Subcutaneous abdominal adipose tissue (tissue), 5 donors: ENCODE measurements at regions not wholly inside any gene's neighbourhood (a gene's known extent, or its start where the extent isn't known, plus 50 kb on each side); places are given as distances from the start of the nearest gene placed in this dataset.

Source experiments
- H3K27ac ChIP-seq: one replicate; pipeline ENCODE4 v1.7.0; 2013; ENCODE audit warnings: low read depth, mild to moderate bottlenecking, inconsistent platforms, low read length, moderate library complexity
- H3K27me3 ChIP-seq, 5 donors: one replicate each; pipeline ENCODE4 v1.7.0; 2013; ENCODE audit warnings: low read length in 5 of 5, inconsistent platforms in 1 of 5; ENCODE audit not compliant: control insufficient read depth in 5 of 5, insufficient read depth in 4 of 5
- H3K36me3 ChIP-seq, 5 donors: one replicate each; pipeline ENCODE4 v1.7.0; 2013; ENCODE audit warnings: low read length in 5 of 5; ENCODE audit not compliant: control insufficient read depth in 5 of 5, insufficient read depth in 5 of 5
- H3K4me1 ChIP-seq, 5 donors: one replicate each; pipeline ENCODE4 v1.7.0; 2013; ENCODE audit warnings: low read length in 5 of 5, mild to moderate bottlenecking in 3 of 5, moderate library complexity in 1 of 5; ENCODE audit not compliant: control insufficient read depth in 5 of 5, insufficient read depth in 5 of 5
- H3K4me3 ChIP-seq, 5 donors: one replicate each; pipeline ENCODE4 v1.7.0; 2013; ENCODE audit warnings: low read length in 5 of 5, low read depth in 1 of 5
- H3K9ac ChIP-seq, 5 donors: one replicate each; pipeline ENCODE4 v1.7.0; 2013; ENCODE audit warnings: low read length in 5 of 5, mild to moderate bottlenecking in 4 of 5, moderate library complexity in 3 of 5
- H3K9me3 ChIP-seq, 5 donors: one replicate each; pipeline ENCODE4 v1.7.0; 2013; ENCODE audit warnings: low read length in 5 of 5; ENCODE audit not compliant: control insufficient read depth in 5 of 5
- donor health status: healthy.
- donor health status: healthy.
- donor health status: healthy.
- donor health status: healthy.
- donor health status: healthy.

- H3K9ac ChIP-seq = no peak overlapping the region
Observed at GRCh38 chr2:173750831-173751230, 214.3 kb downstream of the SP3 start.

GRCh38 chr2:173751245-173751975, 213.8 kb downstream of the SP3 start:
- Histone ChIP-seq H3K9ac (no peak overlapping the region), H3K4me1 (peaks cover 0 to 3% (median 0%) of the 10 kb centered on the region in 5 donors), H3K27me3 (peaks cover 0 to 9% (median 0%) of the 10 kb centered on the region in 5 donors), H3K4me3 (no peak overlapping the region), H3K27ac (no peak overlapping the region), H3K36me3 (no peaks in the 10 kb centered on the region), H3K9me3 (no peaks in the 10 kb centered on the region)

More at GRCh38 chr2:173750831-173751230, 214.3 kb downstream of the SP3 start:
- Histone ChIP-seq H3K27me3 (peaks cover 0 to 9% (median 0%) of the 10 kb centered on the region in 5 donors), H3K4me1 (peaks cover 0 to 3% (median 0%) of the 10 kb centered on the region in 5 donors), H3K4me3 (no peak overlapping the region), H3K27ac (no peak overlapping the region), H3K36me3 (no peaks in the 10 kb centered on the region), H3K9me3 (no peaks in the 10 kb centered on the region)

GRCh38 chr2:173752152-173752551, 213.0 kb downstream of the SP3 start:
- Histone ChIP-seq H3K36me3 (no peaks in the 10 kb centered on the region), H3K27ac (no peak overlapping the region), H3K4me1 (peaks cover 0 to 3% (median 0%) of the 10 kb centered on the region in 5 donors), H3K4me3 (no peak overlapping the region), H3K27me3 (peaks cover 0 to 6% (median 0%) of the 10 kb centered on the region in 5 donors), H3K9ac (no peak overlapping the region), H3K9me3 (no peaks in the 10 kb centered on the region)

- no peaks in the 10 kb centered on the region for H3K36me3 ChIP-seq
- no peak overlapping the region for H3K9ac ChIP-seq
- H3K9me3 ChIP-seq = no peaks in the 10 kb centered on the region
- peaks cover 0 to 6% (median 0%) of the 10 kb centered on the region in 5 donors for H3K27me3 ChIP-seq
- no peak overlapping the region for H3K4me3 ChIP-seq
- H3K4me1 ChIP-seq = peaks cover 0 to 3% (median 0%) of the 10 kb centered on the region in 5 donors
- no peak overlapping the region for H3K27ac ChIP-seq
Observed at GRCh38 chr2:173753441-173753840, 211.7 kb downstream of the SP3 start.

GRCh38 chr2:173754165-173754564, 211.0 kb downstream of the SP3 start:
- H3K4me3 ChIP-seq = no peak overlapping the region
- H3K4me1 ChIP-seq = peaks cover 0 to 3% (median 0%) of the 10 kb centered on the region in 5 donors
- no peak overlapping the region for H3K9ac ChIP-seq
- no peaks in the 10 kb centered on the region for H3K9me3 ChIP-seq
- H3K36me3 ChIP-seq = no peaks in the 10 kb centered on the region
- H3K27ac ChIP-seq = no peak overlapping the region
- H3K27me3 ChIP-seq = peaks cover 0 to 6% (median 0%) of the 10 kb centered on the region in 5 donors

- Histone ChIP-seq H3K27ac (no peak overlapping the region), H3K9ac (no peak overlapping the region), H3K4me1 (peaks cover 0 to 3% (median 0%) of the 10 kb centered on the region in 5 donors), H3K9me3 (no peaks in the 10 kb centered on the region), H3K4me3 (no peak overlapping the region), H3K27me3 (peaks cover 0 to 6% (median 0%) of the 10 kb centered on the region in 5 donors), H3K36me3 (no peaks in the 10 kb centered on the region)
Observed at GRCh38 chr2:173754837-173755236, 210.3 kb downstream of the SP3 start.

GRCh38 chr2:173755798-173756197, 209.4 kb downstream of the SP3 start:
- H3K27ac ChIP-seq = no peak overlapping the region
- no peaks in the 10 kb centered on the region for H3K36me3 ChIP-seq

GRCh38 chr2:173759959-173760358, 205.2 kb downstream of the SP3 start:
- no peak overlapping the region for H3K9ac ChIP-seq
- H3K27me3 ChIP-seq = peaks cover 0 to 2% (median 0%) of the 10 kb centered on the region in 5 donors
- no peak overlapping the region for H3K27ac ChIP-seq
- no peaks in the 10 kb centered on the region for H3K36me3 ChIP-seq
- H3K9me3 ChIP-seq = no peaks in the 10 kb centered on the region
- H3K4me1 ChIP-seq = peaks cover 0 to 3% (median 0%) of the 10 kb centered on the region in 5 donors
- no peak overlapping the region for H3K4me3 ChIP-seq

More at GRCh38 chr2:173755798-173756197, 209.4 kb downstream of the SP3 start:
- Histone ChIP-seq H3K9me3 (no peaks in the 10 kb centered on the region), H3K4me1 (peaks cover 0 to 3% (median 0%) of the 10 kb centered on the region in 5 donors), H3K9ac (no peak overlapping the region), H3K27me3 (peaks cover 0 to 2% (median 0%) of the 10 kb centered on the region in 5 donors), H3K4me3 (no peak overlapping the region)

GRCh38 chr2:173760553-173760952, 204.6 kb downstream of the SP3 start:
- Histone ChIP-seq H3K36me3 (no peaks in the 10 kb centered on the region), H3K4me3 (no peak overlapping the region), H3K9ac (no peak overlapping the region), H3K4me1 (peaks cover 0 to 3% (median 0%) of the 10 kb centered on the region in 5 donors), H3K27me3 (peaks cover 0 to 2% (median 0%) of the 10 kb centered on the region in 5 donors), H3K27ac (no peak overlapping the region), H3K9me3 (no peaks in the 10 kb centered on the region)

GRCh38 chr2:173761603-173762119, 203.5 kb downstream of the SP3 start:
- no peaks in the 10 kb centered on the region for H3K9me3 ChIP-seq
- H3K27me3 ChIP-seq = peaks cover 0 to 2% (median 0%) of the 10 kb centered on the region in 5 donors
- H3K4me3 ChIP-seq = no peak overlapping the region
- H3K4me1 ChIP-seq = peaks cover 0 to 3% (median 0%) of the 10 kb centered on the region in 5 donors
- no peak overlapping the region for H3K27ac ChIP-seq
- H3K9ac ChIP-seq = no peak overlapping the region
- H3K36me3 ChIP-seq = no peaks in the 10 kb centered on the region
